Stimulated activated naive CD8-positive, alpha-beta T cell treated with anti-CD3 and anti-CD28 coated beads, Interleukin-15, Interleukin-2, amounts not matched to agents 100 U/mL and 50 U/mL, for 24 hours (primary cell): ENCODE measurements at regions not wholly inside any gene's neighbourhood (a gene's known extent, or its start where the extent isn't known, plus 50 kb on each side); places are given as distances from the start of the nearest gene placed in this dataset.

Experiments used
- ATAC-seq: fragments of 150-1000 bp; cut with Tn5 transposase; one replicate; pipeline ENCODE4 v1.10.0; 2021
- DNase-seq: peaks from one replicate; pipeline ENCODE4 v3.0.0; 2021

DNA sequence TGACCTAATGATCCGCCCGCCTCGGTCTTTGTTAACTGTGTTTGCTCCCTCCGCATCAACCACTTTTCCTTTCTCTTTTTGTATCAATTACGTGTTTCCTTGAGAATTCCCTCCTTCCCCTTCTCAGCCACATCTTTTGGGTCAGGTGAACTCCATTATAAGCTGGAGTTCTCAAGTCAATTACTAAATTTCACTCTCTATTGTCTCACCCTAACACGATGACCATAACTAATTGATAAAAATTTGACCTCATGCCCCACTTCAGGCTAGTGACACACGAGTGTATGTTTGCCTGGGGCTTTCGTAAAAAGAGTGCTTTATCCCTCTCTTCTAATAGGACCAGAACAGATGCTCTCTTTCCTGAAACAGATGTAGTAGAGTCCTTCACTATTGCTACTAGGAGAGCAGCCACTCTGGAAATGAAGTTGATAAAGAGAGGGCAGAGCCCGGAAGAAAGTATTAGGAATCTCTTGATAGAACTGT lies 403.6 kb upstream of the ANXA10 start:
- ATAC-seq (no peak), DNase-seq (no peak)

DNA sequence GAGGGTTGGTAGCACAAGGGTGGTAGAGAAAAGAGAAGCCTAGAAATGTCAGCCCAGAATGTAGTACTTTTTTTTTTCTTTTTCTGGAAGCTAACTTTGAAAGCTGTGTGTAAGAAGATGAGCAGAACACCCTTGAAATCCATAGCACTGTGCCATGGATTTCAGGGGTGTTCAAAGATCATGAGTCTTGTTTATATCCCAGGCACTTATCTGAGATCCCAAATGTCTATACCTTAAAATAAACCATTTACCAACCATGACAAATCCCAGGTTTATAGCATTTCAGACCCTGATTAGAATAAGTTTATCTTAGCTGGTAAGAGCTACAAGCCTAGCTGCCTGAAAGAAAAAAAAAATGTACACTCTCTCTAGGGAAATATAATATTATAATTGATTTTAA lies 389.9 kb upstream of the ANXA10 start:
- ATAC-seq (no peak), DNase-seq (no peak)

DNA sequence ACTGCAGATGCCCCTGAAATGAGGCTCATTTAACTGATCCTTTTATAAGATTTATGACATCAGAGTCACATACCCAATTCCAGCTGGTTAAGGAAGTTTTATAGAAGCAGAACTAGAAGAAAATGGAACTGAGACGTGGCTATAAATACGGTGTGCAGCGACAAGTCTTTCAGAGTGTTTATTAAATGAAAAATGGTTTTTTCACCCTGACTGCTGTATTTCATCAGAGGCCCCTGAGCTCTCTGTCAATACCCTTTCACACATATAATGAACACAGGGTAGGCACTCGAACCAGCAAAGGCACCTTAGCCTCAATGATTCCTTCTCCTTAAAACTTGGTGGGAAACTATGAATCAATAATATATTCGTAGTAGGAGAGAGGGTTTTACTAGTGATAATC lies 380.8 kb upstream of the ANXA10 start:
- ATAC-seq (no peak), DNase-seq (no peak)

DNA sequence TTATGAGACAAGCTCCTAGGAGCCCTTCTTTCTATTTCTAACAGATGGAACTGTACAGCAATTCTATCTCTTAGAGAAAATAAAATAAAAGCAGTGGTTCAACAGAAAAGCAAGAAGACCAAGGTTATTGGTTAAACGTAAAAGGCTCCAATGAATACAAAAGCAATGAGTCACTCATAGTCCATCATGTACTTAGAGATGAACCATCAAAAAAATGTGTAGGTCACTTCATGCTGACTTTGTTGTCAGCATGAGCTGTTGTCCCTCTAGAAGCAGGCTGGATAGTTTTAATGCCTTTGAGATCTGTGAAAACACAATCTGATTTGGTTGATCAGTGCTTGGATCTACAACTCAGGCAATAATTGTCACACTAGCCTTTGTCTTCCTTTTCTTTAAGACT lies 378.6 kb upstream of the ANXA10 start:
- DNase-seq: no peak

DNA sequence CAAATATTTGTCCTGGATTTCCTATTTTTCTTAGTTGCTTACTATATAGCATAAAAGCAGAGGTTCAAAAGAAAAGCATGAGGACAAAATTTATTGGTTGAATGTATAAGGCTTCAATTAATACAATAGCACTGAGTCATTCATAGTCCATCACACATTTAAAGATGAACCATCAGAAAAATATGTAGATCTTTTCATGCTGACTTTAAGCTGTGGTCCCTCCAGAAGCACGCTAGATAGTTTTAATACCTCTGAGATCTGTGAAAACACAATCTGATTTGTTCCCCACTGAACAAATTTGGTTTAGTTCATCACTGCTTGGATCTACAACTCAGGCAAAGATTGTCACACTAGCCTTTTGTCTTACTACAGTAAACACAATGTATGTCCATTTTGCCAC lies 377.2 kb upstream of the ANXA10 start:
- DNase-seq (no peak), ATAC-seq (no peak)

More for the DNA sequence above, 378.6 kb upstream of the ANXA10 start:
- ATAC-seq: no peak

DNA sequence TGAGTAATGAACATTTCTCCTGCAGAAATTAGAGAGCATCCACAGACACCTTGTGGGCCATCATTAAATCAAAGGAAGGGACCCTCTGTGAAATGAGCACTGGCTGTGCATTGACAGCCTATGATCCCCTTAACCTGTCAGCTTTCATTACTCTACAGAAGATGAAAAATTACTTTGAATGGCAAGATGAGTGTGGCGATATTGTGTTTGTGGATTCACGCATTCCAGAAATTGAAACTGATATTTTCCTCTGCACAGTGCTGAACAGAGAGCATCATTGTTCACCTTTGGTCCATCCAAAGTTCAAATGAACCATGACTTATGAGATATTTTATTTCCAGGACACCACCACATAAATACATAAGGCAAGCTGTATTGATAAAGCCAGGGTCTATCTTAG lies 374.8 kb upstream of the ANXA10 start:
- no peak for ATAC-seq

DNA sequence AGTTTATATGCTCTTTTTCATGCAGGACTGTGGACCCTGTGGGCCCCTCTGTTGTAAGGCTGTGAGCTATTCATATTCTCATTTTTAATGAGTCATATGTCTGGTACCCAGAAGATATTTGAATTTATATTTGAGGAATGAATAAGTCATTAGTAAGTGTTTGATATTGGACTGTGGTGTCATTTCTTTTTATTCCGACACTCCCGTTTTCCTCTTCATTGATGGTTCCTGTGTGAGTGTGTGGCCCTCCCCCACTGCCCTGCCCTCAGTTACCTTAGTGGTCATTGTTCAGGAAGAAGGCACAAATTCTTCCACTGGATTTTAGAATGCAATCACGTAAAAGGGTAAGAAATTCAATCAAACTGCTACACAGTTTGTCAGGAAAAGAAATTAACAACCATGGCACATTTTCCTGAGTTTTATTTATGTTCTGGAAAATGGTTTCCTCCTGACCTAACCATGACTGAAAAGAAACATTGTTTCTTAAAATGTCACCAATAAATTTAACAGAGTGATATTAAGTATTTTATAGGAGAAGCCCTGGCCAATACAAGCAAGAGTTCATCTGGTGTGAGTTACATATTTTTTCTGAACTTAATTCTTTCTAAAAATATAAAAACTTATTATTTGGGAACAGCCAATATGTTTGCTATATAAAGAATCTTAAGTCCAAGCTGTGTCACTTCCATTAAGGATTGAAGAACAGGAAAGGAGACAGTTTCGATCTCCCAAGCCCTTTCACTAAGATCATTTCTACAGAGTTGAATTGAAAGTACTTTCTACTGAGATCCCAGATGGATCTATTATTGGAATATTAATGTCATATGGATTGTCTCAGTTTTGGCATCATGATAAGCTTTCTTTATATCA lies 370.5 kb upstream of the ANXA10 start:
- DNase-seq: no peak
- ATAC-seq: no peak

More for the DNA sequence above, 374.8 kb upstream of the ANXA10 start:
- no peak for DNase-seq

DNA sequence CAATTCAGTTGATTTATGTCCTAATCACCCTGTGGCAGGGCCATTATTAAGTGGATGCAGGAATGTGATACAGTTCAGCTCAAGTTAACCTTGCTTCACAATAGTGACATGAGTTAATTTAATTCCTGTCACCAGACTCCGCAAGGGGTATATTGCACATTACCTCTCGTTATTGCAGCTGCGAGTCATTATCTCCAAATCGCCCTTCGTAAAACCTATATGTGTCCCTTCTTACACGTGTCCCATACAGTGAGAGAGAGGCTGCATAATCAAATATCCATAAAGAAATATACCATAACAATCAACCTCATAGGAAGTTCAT lies 369.9 kb upstream of the ANXA10 start:
- ATAC-seq (no peak), DNase-seq (no peak)

DNA sequence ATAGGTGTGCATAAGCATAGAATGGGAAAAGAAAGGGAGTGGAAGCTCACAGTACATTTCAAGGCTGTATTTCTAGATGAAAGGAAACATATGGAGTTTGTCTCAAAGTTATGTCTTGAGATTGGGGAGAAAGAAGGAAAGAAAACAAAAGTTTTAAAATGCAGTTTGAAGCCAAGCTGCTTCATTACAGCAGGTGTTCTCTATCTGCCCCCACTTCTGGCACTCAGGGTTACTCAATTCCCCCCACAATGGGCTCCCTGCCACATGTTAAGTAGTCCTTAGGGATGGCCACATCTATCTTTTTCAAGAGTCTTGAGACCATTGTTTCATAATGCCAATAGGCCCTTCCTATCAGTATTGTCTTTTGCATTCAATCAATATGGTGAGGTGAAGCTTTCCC lies 367.4 kb upstream of the ANXA10 start:
- ATAC-seq (no peak), DNase-seq (no peak)

DNA sequence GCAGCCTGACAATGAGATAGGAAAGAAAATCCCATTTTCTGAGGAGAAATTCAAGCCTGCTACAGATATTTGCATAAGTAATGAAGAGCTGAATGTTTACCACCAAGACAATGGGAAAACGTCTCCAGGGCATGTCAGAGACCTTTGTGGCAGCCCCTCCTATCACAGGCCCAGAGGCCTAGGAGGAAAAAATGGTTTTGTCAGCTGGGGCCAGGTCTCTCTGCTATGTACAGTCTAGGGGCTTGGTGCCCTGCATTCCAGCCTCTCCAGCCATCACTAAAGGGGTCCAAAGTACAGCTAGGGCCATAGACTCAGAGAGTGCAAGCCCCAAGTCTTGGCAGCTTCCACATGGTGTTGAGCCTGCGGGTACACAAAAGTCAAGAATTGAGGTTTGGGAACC lies 361.6 kb upstream of the ANXA10 start:
- DNase-seq (no peak), ATAC-seq (no peak)

DNA sequence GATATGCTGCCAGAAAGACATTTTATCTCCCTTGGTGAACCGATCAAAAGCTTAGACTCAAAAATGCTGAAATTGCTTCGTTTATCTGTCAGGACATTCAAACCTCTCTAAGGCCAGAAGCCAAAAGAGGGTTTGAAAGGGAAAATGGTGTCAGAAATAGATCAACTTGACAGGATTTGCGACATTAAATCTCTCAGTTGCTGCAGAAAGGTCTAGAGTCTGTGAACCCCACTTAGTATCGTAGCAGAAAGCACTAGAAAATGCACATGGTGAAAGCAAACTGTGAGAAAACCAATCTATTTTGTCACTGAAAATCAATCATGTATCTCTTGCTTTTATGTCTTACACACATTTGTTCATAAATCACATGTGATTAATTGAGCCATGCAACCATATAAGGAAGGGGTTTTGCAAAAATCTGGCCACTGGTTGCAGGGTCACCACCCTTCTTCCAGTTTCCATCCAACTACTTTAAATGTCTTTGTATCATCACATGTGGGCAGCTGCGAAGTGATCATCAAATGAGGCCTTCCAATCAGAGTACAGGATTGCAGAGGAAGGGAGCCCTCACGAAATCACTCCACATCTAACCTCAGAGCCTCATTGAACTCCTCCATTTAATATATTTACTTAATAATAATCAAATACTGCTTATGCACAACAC lies 347.2 kb upstream of the ANXA10 start:
- DNase-seq (no peak), ATAC-seq (no peak)

DNA sequence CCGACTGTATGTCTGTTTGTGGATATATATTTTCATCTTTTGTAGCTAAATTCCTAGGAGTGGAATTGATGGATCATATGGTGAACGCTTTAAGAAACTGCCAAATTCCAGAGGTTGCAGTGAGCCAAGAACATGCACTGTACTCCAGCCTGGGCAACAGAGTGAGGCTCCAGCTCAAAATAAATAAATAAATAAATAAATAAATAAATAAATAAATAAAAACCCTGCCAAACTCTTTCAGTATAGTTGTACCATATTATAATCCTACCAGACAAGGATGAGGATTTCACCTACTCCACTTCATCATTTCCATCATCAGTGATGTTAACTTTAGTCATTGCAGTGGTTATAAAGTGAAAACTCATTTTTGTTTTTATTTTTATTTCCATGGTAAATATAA lies 325.1 kb upstream of the ANXA10 start:
- ATAC-seq: no peak
- DNase-seq: no peak

DNA sequence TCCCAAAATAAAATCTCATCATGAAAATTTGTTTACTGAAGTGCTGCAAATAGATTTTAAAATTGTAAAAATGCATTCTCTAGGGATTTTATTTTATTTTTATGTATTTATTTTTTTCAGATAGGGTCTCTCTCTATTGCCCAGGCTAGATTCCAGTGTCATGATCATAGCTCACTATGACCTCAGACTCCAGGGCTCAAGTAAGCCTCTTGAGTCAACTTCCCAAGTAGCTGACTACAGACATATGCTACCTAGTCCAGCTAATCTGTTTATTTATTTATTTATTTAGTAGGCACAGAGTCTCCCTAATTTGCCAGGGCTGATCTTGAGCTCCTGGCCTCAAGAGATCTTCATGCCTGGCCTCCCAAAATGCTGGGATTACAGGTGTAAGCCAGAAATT lies 317.7 kb upstream of the ANXA10 start:
- ATAC-seq: no peak
- DNase-seq: no peak

DNA sequence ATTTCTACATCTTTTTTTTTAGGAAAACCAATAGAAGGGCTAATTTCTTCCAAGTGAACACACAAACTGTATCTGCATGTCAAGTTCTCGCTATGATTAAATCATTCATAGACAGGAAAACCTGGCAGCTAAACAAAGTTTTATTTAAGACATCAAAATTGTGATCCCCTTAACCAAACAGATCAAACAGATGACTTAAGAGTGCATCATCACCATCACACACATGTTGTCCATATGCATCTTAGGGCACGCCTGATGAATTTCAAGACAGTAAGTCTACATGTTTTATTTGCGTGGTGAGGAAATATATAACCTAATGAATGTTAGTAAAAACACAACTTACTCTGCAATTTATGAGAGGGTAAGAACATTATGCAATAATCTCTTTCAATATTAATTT lies 317.0 kb upstream of the ANXA10 start:
- no peak for ATAC-seq

DNA sequence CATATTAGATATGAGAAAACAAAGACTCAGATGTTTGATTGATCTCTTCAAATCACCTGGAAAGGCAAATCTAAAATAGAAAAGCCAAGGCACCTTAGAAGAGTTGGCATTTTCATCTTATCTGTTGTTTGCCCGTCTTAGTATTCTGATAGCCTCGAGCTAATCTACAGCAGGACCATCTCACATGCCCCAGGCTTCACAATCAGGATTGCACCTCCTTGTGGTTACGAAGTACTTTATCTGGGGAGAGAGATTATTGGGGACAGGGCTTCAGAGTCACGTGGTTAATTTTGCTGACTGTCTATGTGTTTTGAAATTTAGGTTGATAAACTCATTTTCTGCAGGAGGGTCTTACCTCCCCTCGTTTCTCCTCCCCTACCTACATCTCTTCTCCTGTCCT lies 313.1 kb upstream of the ANXA10 start:
- no peak for ATAC-seq
- no peak for DNase-seq

More for the DNA sequence above, 317.0 kb upstream of the ANXA10 start:
- no peak for DNase-seq

DNA sequence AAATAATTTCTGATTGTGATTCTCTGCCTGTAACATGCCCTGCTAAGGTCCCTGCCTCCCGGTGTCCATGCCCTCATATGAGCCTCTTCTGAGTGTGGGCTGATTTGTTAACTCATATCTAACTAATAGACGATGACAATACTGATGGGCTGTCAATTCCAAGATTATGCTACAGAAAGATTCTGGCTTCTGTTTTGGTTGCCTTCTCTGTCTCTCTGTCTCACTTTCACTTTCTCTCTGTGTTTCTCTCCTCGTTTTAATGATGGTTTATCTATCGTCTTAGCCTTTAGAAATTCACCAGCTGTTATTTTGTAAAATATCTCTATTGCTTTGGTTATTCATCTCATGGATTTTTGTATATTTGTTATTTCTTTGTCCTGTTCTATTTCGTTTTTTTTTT lies 312.5 kb upstream of the ANXA10 start:
- no peak for DNase-seq

DNA sequence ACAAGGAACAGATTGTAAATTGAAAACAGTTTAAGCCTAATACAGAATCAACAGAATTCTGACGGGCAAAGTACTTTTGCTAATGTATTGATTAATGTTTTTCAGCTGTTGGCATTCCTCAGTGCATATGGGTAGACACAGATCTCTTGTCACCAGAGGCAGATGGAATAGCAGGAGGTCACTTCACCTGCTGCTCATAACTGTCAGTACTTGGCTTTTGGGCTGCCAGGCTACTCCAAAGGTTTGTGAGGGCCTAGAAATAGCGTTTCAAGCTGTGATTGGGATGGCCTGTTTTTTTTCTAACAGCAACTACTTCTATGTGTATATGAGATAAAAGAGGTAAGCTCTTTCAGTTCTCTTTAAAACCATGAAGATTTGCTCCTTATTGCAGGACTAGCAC lies 307.5 kb upstream of the ANXA10 start:
- DNase-seq: no peak
- ATAC-seq: no peak

More for the DNA sequence above, 312.5 kb upstream of the ANXA10 start:
- ATAC-seq: no peak

DNA sequence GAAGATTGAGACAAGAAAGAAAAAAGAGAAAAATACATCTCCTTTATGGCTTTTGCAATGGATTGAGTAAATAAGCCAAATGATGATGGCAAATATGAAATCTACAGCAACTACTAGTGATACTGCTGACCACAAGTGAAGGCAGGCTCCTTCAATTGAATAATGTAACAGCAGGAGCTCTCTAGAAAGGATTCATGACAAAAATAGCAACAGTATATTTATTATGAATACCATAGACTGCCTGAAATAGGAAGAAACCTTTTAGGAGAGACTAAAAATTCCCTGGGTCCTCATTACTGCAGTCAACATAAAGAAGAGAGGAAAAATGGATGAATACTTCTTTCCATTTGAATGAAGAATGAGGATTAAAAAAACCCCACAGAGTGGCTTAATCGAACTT lies 306.8 kb upstream of the ANXA10 start:
- ATAC-seq (no peak), DNase-seq (no peak)

DNA sequence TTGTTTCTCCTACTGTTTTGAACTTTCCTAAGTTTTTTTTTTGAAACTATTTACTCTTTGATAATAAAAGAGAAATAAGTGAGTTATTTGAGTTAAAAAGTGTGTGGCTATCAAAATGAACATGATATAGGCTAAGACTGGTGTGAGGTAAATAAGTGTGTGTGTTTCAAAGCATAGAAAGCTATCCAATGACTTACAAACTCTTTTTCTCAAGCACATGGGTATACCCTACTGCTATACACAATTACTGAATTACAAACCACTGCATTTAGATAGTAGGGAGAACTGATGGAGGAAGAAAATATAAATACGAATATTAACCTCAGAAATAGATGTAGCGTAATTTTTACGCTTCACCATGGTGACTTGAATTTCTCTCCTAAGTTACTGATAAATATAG lies 305.8 kb upstream of the ANXA10 start:
- ATAC-seq: no peak

DNA sequence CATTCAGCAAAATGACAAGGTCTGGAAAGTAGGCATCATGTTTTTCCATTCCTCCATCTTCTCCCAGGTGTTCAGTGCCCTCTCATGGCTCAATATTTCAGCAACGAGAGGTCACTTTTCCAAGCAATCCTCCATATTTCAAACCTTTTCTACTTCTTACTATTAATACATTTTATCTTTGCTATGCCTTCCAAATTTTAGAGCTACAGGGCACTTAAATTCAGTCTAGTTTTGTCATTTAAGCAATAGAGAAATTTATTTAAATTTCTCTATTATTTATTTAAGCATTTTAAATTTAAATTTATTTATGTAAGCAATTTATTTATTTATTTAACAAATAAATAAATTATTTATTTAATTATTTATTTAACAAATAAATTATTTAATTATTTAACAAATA lies 305.1 kb upstream of the ANXA10 start:
- ATAC-seq: no peak
- DNase-seq: no peak

More for the DNA sequence above, 305.8 kb upstream of the ANXA10 start:
- no peak for DNase-seq

DNA sequence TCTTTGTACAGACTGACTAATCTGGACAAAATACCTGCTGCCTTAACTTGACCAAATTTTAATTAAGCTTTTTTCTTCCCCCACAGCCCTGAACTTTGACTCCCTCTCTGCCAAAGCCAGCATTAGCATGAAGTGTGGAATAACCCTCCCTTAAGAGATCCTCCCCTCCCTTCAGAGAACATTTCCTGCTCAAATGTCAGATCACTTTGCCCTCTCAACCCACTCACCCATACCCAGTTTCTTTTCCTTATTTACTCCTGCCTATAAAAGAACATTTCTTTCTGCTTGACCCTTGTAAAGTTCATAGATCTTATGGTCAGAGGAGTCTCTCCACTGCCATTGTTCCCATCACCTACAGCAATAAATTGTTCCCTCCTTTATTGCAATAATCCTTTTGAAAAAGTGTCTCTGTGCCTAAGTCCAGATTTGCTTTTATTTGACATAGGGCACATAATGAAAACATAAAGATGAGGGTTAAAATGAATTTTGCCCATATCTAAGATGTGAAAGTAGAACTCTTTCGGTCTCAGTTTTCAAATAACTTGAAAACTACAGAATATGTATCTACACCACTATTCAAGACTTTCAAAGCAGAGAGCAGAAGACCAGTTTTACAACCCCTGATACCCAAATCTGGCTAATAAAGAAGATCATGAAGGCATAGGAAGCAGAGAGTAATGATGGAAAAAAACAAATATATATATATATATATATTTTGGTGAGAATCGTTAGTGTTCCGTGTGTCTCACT lies 289.7 kb upstream of the ANXA10 start:
- no peak for ATAC-seq

DNA sequence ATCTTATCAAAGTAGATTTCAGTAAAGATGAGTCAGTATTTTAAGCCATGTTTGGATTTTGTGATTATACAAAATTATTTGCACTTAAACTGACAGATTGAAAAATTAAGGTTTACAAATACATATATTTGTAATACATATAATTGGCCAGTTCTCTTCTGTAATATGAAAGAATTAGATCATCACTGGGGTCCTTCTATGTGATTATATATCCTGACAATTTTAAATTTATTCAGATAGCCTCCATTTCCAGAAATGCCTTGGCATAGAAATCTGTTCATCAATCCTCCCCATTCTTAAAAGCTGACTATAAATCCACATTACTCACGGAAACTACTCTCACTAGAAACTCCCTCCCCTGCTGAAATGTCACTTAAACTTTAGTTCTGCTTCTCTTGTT lies 280.4 kb upstream of the ANXA10 start:
- DNase-seq (no peak), ATAC-seq (no peak)

More for the DNA sequence above, 289.7 kb upstream of the ANXA10 start:
- no peak for DNase-seq

DNA sequence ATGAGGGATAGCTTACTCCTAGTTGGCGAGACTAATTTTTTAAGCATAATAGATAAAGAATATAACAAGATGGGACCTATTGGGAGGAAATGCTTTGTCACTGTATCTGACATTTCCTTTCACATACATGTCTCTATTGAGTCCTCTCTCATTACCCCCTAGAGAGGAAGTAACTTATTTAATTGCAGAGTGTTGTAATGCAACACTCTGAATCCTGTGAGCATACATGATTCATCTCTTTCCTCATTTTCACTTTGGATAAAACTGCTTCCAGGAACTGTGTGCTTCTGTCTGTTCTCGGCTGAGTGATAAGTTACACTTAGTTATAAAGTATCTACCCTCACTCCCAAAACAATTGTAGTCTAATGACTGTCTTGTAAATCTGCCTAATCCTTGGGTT lies 266.1 kb upstream of the ANXA10 start:
- no peak for ATAC-seq
- no peak for DNase-seq
